Endodermal cell (in vitro differentiated cells): ENCODE measurements at regions not wholly inside any gene's neighbourhood (a gene's known extent, or its start where the extent isn't known, plus 50 kb on each side); places are given as distances from the start of the nearest gene placed in this dataset.

Experiments
- DNase-seq: peaks from one replicate; pipeline ENCODE4 v3.0.0-alpha.2; 2017
- H3K27ac ChIP-seq: 2 replicates; pipeline ENCODE4 v1.5.1; 2013; ENCODE audit warnings: mild to moderate bottlenecking, low read depth, low read length, moderate library complexity
- H3K27me3 ChIP-seq: 2 replicates; pipeline ENCODE4 v1.6.1; 2013; ENCODE audit warnings: mild to moderate bottlenecking, low read length, moderate library complexity; ENCODE audit not compliant: insufficient read depth, control insufficient read depth, poor library complexity, severe bottlenecking
- H3K36me3 ChIP-seq: 2 replicates; pipeline ENCODE4 v1.7.0; 2013; ENCODE audit warnings: mild to moderate bottlenecking, low read length, moderate library complexity; ENCODE audit not compliant: control insufficient read depth, insufficient read depth
- H3K4me1 ChIP-seq: one replicate; pipeline ENCODE4 v1.7.0; 2013; ENCODE audit warnings: low read length; ENCODE audit not compliant: control insufficient read depth, insufficient read depth
- H3K4me3 ChIP-seq: 2 replicates; pipeline ENCODE4 v1.5.1; 2013; ENCODE audit warnings: mild to moderate bottlenecking, low read length, moderate library complexity
- H3K9ac ChIP-seq: 2 replicates; pipeline ENCODE4 v1.6.1; 2013; ENCODE audit warnings: mild to moderate bottlenecking, low read length, moderate library complexity; ENCODE audit not compliant: poor library complexity, severe bottlenecking; ENCODE audit errors: extremely low read depth
- H3K9me3 ChIP-seq: 2 replicates; pipeline ENCODE4 v1.6.1; 2013; ENCODE audit warnings: mild to moderate bottlenecking, low read length, moderate library complexity; ENCODE audit not compliant: control insufficient read depth
- H3K27ac Mint-ChIP-seq: 2 replicates; pipeline ENCODE4 v1.8.0; 2020; ENCODE audit warnings: mixed read lengths
- H3K27me3 Mint-ChIP-seq: 2 replicates; pipeline ENCODE4 v1.8.0; 2021; ENCODE audit warnings: mild to moderate bottlenecking, mixed read lengths; ENCODE audit not compliant: insufficient read depth
- H3K36me3 Mint-ChIP-seq: 2 replicates; pipeline ENCODE4 v1.8.0; 2020; ENCODE audit warnings: low read depth, mixed read lengths
- H3K4me1 Mint-ChIP-seq: 2 replicates; pipeline ENCODE4 v1.8.0; 2020; ENCODE audit warnings: mixed read lengths
- H3K4me3 Mint-ChIP-seq: 2 replicates; pipeline ENCODE4 v1.8.0; 2020; ENCODE audit warnings: mild to moderate bottlenecking, moderate library complexity, mixed read lengths
- H3K9me3 Mint-ChIP-seq: 2 replicates; pipeline ENCODE4 v1.8.0; 2020; ENCODE audit warnings: mild to moderate bottlenecking, mixed read lengths
- CTCF ChIP-seq: fragments of 200-600 bp; sonication (generic); conservative IDR thresholded peaks from 2 replicates; pipeline ENCODE4 v1.5.0; 2021; ENCODE audit warnings: antibody characterized with exemption, mild to moderate bottlenecking
- WGBS, 2 experiments: methylation state at CpG; one replicate each; pipeline versions ENCODE4 v1.1.5 to v1.1.7; 2013; ENCODE audit warnings: missing lambda C conversion rate in 2 of 2, mixed read lengths in 1 of 2; ENCODE audit not compliant: insufficient coverage in 1 of 2, insufficient read length in 1 of 2; 5-methylcytosine and 5-hydroxymethylcytosine counted together

- TF ChIP-seq CTCF: peak; percentile 14
- Histone ChIP-seq H3K9me3 (peaks cover 8% of the 10 kb centered on the region), H3K9ac (no peak overlapping the region), H3K4me1 (no peaks in the 10 kb centered on the region), H3K36me3 (no peaks in the 10 kb centered on the region), H3K27ac (no peak overlapping the region), H3K4me3 (no peak overlapping the region), H3K27me3 (no peaks in the 10 kb centered on the region)
- Mint-ChIP-seq H3K4me1 (no peaks in the 10 kb centered on the region), H3K9me3 (peaks cover 13% of the 10 kb centered on the region), H3K36me3 (peaks cover 4% of the 10 kb centered on the region), H3K27ac (no peak overlapping the region), H3K4me3 (no peak overlapping the region), H3K27me3 (no peaks in the 10 kb centered on the region)
- DNase-seq: no peak
- 83 to 90% methylated on average over 1 to 2 of the region's 2 CpGs for WGBS, 2 experiments
Measured at GRCh38 chr1:187185389-187185788, 356.6 kb downstream of the PLA2G4A start.

DNA sequence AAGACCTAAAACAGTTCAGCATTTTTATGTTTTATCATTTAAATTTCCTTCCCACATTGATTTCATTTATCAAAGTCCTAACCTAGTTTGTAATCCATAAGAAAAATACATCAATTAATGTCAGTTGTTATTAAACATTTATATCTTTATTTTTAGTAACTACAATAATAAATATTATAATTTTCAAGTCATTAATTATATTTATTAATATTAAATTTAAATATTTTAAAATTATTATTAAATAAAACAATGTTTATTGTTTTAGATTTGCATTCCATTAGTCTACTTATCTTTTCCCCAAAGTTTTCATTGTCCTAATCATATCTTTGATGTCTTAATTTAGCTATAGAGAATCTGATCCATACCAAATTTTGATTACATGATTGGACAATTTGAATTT lies 368.9 kb downstream of the PLA2G4A start:
- Histone ChIP-seq H3K4me3 (no peak overlapping the region), H3K27ac (no peak overlapping the region), H3K9ac (no peak overlapping the region), H3K36me3 (no peaks in the 10 kb centered on the region), H3K27me3 (no peaks in the 10 kb centered on the region), H3K9me3 (no peaks in the 10 kb centered on the region), H3K4me1 (no peaks in the 10 kb centered on the region)
- Mint-ChIP-seq H3K4me3 (no peak overlapping the region), H3K27me3 (no peaks in the 10 kb centered on the region), H3K27ac (no peak overlapping the region), H3K36me3 (no peaks in the 10 kb centered on the region), H3K4me1 (no peaks in the 10 kb centered on the region), H3K9me3 (peaks cover 10% of the 10 kb centered on the region)
- DNase-seq: no peak
- no peak for TF ChIP-seq CTCF

DNA sequence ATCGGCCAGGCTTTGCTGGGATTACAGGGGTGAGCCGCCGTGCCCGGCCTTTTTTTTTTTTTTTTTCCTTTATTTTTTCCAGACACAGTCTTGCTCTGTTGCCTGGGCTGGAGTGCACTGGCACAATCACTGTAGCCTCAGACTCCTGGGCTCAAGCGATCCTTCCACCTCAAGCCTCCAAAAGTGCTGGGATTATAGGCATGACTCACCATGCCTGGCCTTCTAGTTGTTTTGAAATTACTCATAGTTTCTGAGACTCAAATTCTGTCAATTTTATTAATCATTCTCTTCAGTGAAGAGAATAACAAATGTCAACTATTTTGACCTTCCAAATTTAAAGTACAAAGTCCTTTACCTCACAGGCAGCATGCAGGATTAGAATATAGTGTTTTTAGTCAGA lies 374.5 kb downstream of the PLA2G4A start:
- no peak overlapping the region for H3K4me3 ChIP-seq
- no peaks in the 10 kb centered on the region for H3K4me1 ChIP-seq
- H3K27ac ChIP-seq: no peak overlapping the region
- H3K27me3 Mint-ChIP-seq: no peaks in the 10 kb centered on the region
- H3K27ac Mint-ChIP-seq: no peak overlapping the region
- H3K36me3 Mint-ChIP-seq: no peaks in the 10 kb centered on the region
- no peak for TF ChIP-seq CTCF
- H3K4me1 Mint-ChIP-seq: no peaks in the 10 kb centered on the region
- H3K36me3 ChIP-seq: no peaks in the 10 kb centered on the region
- no peak overlapping the region for H3K4me3 Mint-ChIP-seq
- WGBS, 2 experiments: 94 to 98% methylated on average over 5 of the region's 5 CpGs
- H3K9me3 ChIP-seq: peaks cover 4% of the 10 kb centered on the region
- DNase-seq: no peak
- H3K27me3 ChIP-seq: no peaks in the 10 kb centered on the region
- H3K9ac ChIP-seq: no peak overlapping the region
- H3K9me3 Mint-ChIP-seq: peaks cover 1% of the 10 kb centered on the region
